Vagina (tissue), 2 donors: ENCODE measurements at regions not wholly inside any gene's neighbourhood (a gene's known extent, or its start where the extent isn't known, plus 50 kb on each side); places are given as distances from the start of the nearest gene placed in this dataset.

Experiments
- POLR2A ChIP-seq, 2 donors: fragments of 450-650 bp; IDR thresholded peaks; one replicate each; pipeline ENCODE4 v1.6.1; 2017; ENCODE audit warnings: antibody characterized with exemption in 2 of 2, mild to moderate bottlenecking in 2 of 2, moderate library complexity in 2 of 2
- TF ChIP-seq, protein P1 (sequence below), 3 experiments: fragments of 450-650 bp in 2 of 3; fragments of 200-600 bp in 1 of 3; sonication (generic) in 1 of 3; IDR thresholded peaks; one replicate each; pipeline ENCODE4 v1.5.1; 2017 to 2019; ENCODE audit warnings: antibody characterized with exemption in 3 of 3, mild to moderate bottlenecking in 2 of 3, moderate library complexity in 2 of 3

DNA sequence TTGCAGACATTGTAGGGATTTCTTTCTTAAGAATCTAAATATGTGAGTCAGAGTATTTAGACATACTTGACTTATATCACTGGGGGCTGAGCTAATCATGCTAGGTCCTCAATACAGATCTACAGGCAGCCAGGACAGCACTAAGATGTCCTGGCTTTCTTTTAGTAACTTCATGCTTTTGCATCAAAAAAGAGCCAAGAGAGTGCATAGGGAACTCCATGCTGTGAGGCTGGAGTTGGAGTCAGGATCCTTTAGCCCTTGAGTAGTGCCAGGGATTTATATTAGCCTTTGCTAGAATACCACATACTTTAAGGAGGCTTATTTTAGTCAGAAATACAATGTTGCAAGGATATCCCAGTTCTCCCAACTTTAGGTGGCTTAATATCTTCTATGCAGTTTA is 289.7 kb downstream of the CCDC85A start:
- TF ChIP-seq, protein P1, sequence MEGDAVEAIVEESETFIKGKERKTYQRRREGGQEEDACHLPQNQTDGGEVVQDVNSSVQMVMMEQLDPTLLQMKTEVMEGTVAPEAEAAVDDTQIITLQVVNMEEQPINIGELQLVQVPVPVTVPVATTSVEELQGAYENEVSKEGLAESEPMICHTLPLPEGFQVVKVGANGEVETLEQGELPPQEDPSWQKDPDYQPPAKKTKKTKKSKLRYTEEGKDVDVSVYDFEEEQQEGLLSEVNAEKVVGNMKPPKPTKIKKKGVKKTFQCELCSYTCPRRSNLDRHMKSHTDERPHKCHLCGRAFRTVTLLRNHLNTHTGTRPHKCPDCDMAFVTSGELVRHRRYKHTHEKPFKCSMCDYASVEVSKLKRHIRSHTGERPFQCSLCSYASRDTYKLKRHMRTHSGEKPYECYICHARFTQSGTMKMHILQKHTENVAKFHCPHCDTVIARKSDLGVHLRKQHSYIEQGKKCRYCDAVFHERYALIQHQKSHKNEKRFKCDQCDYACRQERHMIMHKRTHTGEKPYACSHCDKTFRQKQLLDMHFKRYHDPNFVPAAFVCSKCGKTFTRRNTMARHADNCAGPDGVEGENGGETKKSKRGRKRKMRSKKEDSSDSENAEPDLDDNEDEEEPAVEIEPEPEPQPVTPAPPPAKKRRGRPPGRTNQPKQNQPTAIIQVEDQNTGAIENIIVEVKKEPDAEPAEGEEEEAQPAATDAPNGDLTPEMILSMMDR (IDR thresholded peaks at IDR 0.05): no peak
- no peak for TF ChIP-seq POLR2A (IDR thresholded peaks at IDR 0.05)
